Endometrial microvascular endothelial cells (primary cell): ENCODE measurements at regions not wholly inside any gene's neighbourhood (a gene's known extent, or its start where the extent isn't known, plus 50 kb on each side); places are given as distances from the start of the nearest gene placed in this dataset.
"Not testable (repeated sequence)": the region's sequence is repeated elsewhere in the genome, so short reads cannot be mapped to it uniquely, and the experiment has no call there.

Experiments
- in situ Hi-C: cut with HindIII; loops from 2 replicates; pipeline ENCODE4 v1.10.0; 2017; ENCODE audit warnings: low sequenced_read_pairs, low pct_unique_long_range_greater_than_20kb; ENCODE audit errors: inconsistent ontology term

DNA sequence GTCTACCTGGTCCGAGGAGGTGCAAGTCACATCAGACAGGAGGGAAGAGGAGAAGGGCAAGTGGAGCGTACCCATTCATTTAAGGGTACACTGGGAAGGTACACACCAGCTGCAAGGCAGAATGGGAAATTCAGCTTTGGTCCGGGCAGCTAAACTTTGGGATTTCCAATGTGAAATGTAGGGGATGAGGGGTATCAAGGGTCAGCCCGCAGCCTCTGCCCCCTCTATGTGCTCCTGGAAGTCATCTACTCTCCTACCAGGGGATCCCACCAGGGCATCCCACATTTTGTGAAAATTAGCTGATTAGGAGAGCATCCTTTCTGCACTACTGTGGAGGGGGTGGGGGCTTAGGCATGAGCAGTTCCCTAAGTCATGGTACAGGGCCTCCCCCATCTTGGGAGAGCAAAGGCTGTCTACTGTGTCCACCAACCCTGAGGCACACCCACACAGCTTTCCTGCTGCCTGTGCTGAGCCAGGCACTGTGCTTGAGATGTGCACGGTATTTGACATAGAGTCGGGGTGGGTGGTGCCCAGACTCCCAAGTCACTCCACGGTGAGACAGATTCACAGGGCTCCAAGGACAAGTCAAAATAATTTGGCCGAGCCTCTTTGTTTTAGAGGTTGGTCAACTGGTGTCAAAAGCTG lies 189.1 kb upstream of the SULF2 start:
- in situ Hi-C loops, result no loop called here

DNA sequence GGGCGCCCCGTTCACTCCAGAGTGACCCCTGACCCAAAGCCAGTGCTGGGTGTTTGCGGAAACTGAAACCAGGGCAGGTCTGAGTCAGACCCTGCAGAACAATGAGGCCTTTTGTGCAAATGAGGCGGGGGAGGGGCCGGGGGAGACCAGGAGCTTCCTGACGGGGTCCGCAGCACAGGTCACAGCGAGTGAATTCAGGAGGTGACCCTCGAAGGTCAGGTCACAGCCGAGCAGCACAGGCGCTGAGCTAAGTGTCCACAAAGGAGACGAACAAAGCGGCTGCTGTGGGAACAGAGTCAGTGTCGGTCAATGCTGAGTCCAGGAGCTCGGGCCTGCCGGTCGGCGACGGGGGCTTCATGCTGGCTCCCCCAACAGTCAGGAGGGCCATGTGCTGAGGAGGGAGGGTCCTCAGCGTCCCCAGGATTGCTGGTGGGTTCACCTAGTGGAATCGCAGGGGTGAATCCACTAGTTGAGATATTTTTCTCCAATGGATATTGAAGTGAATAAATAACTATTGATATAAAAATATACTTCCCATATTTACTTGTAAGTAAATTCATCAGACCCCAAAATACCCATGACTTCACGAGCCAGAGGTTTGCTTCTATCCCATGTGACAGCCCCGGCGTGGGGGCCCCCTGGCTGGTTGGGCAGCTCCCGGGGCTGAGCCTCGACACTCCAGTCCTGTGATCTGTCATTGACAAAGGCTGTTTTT lies 188.4 kb upstream of the SULF2 start:
- in situ Hi-C loops, result no loop called here

DNA sequence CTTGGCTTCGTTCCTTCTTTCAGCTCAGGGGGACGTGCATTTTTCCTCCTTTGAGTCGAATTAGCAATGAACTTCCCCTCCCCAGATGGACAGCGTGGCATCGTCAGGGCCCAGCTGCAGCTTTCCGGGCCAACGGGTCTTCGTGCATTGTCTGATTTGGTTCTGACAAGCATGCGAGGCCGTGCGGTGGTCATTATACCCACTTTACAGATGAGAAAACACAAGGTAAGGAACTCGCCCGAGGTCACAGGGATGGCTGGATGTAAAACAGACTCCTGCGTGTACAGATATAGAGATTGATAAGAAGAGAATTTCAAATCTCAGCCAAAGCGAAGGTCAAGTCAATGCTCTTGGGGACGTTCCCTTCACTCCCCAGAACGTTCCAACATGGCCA lies 187.6 kb upstream of the SULF2 start:
- in situ Hi-C loops, result no loop called here

DNA sequence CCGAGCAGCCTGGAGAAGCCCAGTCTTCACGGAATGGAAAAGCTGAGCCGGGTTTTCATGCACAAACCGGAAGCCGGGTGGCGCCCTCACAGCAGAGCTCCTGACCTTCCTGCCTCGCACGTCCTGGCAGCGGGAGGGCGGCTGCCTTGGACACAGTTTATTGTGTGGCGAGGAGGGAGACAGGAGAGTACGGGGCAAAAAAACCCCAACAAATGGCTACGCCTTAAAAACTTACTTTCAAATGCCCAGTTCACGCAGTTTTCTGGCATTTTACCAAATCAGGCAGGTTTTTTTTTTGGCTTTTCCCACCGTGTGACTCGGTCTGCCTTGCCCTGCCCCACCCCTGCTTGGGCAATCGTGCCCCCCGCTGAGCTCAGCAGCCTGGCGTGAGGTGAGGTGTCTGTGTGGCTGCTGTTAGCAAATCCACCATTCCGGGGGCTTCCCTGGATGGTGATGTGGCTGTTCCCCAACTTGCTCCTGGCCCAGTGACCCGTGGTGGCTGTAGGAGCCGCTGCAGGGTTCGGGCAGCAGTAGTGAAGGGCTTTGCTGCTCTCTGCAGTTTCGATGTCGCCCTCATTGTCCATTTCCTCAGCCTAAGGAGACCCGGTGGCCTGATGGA lies 187.1 kb upstream of the SULF2 start:
- in situ Hi-C loops, result not testable (repeated sequence)

DNA sequence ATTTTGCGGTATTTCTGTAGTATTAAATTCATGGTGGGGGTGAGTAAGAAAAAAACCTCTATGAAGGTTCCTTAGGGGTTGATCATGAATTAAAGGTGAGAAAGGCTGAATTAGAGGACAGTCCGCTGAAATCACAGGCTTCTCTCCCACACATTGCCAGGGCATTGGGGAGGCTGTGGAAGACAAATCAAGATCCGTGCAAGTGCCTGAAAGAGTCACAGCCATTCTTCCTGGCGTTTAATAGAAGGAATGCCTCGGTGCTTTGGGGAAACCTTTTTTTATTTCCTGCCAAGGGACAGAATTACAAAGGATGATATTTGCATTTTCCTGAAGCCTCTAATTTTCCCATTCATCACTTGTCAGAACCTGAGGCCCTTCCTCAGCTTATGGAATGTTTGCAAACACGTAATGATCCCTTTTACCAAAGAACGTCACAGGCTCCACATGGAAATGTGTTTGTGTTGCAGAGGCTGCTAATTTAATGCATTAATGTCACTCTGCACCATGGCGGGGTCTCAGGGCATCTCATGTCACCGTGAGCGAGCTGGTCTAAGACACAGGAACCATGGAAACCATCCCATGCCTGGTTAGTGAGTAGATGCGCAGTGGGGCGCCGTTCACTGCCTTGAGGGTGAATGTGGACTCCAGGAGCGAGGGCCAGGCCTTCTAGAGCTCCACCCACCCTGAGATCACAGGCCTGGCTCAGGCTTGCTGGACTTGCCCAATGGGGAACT lies 185.9 kb upstream of the SULF2 start:
- in situ Hi-C loops, result no loop called here

DNA sequence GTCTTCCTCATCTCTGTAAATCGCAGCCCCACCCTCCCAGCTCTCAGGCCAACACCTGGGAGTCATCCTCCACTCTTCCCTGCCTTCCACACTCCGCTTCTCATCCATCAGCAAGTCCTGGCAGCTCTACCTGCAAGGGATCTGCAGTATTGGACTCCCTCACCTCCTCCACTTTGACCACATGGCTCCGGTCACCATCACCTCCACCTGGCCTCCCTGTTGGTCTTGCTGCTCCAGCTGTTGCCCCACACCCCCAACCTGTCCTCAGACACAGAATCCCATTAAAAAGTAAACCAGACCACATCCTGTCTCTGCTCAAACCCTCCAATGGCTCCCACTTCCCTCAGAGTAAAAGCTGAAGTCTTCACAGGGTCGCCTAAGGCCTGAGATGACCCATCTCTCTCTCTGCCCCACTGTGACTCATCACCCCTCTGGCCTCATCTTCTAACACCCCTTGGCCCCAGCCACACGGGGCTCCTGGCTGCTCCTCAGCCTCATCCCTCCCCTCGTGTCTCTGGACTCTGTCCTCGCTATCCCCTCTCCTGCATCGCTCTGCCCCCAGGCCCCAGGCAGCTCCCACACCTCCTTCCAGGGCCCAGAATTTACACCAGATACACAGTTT lies 185.1 kb upstream of the SULF2 start:
- in situ Hi-C loops, result no loop called here

DNA sequence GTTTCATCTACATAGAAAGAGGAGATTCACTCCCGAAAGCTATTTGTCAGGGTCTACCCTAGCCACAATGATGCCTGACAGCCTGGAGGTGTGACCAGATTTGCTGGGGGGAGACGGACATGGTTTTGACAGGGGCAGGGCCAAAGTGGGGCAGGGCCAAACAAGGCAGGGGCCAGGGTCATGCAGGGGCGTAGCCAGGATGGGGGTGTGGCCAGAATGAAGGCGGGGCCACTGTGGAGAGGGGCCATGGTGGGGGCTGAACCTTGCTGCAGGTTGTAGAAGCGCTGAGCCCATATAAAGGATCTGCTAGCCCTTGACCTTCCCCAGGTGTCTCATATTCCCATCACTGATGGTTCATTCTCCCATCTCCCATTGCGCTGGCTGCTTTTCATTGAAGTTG lies 184.1 kb upstream of the SULF2 start:
- in situ Hi-C loops, result no loop called here

DNA sequence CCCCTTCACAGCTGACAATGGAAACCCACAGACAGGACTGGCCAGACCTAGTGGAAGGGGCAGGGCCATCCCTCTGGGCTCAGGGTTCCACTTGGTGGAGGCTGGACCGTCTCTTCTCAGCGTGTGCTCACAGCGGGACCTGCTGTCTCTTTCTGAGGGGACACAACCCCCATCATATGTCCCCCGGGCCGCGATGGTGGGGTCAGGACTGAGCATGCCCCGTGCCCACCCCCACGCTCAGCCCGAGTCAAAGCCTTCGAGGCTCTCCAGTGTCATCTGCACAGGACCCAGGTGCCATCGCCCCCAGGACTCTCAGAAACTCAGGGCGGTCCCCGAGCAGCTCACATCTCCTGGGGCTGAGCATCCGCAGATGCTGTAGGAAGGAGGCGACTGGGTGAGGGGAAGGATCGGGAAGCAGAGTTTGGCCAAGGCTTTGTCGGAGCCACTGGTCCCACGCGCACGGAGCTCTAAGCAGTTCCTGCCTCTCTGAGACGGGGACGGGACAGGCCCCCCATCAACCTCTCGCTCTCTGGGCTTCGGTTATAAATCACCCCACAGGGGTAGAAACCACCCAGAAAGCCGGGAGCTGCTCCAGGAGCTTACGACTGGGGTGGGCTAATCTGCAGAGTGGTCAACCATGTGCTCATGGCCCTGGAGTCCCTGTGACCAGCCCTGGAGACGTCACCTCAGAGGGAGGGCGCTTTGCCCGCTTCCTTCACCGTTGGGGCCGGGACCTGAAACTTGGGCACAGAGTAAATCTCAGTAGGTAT lies 183.4 kb upstream of the SULF2 start:
- in situ Hi-C loops, result no loop called here

DNA sequence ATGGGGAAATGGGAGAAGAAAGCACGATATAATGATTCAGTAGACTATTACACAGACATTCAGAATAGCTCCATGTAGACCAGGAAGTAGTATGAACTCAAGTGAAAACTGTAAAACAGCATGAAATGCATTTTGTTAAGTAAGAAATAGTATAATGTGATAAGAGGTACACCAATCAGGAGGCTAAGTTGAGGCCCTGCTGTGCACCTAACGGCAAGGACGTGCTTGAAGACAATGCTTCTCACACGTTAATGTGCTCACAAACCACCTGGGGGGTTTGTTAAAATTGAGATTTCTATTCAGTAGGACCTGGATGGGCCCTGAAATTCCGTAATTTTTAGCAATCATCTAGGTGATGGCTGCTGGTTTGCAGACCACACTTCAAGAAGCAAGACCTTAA lies 178.9 kb upstream of the SULF2 start:
- in situ Hi-C loops, result no loop called here

DNA sequence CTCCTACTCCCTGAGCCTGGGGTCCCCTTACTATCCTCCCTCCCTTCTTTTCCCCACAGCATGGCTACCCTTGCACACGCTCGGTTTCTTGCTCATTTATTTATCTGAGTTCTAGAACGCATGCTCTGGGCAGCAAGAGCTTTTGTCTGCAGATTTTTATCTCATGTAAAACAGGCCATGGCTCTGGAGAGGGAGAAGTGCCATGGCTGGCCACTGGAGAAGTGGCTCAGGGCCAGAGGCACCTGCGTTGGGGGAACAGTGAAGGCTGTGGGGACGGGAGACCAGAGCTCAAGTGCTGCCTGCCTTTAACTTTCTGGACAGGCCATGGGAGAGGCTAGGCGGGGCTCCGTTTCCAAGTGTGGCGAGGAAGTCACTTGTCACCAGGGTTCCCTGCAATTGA lies 177.7 kb upstream of the SULF2 start:
- in situ Hi-C loops, result no loop called here

DNA sequence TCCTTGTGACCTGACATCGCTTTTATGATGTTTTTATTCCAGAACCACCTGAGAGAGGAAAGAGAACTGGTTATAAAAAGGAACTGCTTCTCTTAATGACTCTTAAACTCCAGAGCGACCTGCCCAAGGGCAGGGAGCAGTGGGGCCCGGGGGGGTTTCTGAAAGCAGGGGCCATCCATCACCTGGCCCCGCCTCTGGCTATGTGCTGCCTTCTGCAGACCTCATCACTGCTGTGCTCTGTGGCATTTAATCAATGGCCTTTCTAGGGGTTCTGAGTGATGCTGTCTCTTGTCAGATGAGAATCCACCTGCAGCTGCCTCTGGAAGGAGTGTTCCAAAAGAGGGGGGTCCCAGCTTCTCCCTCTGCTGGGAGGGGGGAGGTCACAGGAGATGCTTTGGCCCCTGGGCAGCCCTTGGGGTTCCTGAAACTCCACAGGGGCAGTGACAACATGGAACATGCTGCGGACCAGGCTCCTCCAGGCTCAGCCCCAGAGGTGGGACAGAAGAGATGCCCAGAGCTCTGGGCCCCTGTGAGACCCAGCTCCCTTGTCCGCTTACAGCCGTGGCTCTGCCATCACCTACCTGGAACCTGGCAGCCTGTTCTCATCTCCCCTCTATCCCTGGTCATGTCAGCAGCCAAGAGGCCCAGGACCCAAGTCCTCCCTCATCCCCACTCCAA lies 177.1 kb upstream of the SULF2 start:
- in situ Hi-C loops, result no loop called here

DNA sequence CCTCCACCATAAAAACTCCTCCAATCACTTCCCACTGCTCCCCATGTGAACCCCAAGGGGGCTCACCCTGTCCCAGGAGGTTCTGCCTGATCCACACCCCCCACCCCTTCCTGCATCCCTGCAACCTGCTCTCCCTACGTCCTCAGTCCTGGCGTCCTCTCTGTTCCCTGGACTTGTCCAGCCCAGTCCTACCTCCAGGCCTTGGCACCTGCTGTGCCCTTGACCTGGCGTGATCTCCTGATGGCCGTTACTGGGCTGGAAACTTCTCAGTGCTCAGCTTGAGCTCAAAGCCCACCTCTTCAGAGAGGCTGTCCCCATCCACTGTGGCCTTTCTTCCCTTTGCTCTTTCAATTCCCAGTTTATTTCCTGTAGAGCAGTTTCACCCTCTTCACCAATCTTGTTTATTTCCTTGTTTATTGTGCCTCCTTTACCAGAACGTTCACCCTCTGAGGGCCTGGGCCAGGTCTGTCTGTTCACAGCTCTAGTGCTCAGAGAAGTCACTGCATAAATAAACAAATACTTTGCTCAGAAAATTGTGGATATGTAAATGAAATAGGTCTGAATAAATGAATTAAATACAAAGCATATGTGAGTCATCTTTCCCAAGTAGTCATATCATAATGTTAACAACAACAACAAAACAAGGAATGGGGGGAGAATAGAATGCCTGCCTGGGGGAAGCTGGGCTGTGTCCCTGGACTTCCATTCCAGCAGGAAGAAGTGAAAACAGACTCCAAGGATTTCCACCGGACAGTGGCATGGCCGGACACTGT lies 175.7 kb upstream of the SULF2 start:
- in situ Hi-C loops, result no loop called here

DNA sequence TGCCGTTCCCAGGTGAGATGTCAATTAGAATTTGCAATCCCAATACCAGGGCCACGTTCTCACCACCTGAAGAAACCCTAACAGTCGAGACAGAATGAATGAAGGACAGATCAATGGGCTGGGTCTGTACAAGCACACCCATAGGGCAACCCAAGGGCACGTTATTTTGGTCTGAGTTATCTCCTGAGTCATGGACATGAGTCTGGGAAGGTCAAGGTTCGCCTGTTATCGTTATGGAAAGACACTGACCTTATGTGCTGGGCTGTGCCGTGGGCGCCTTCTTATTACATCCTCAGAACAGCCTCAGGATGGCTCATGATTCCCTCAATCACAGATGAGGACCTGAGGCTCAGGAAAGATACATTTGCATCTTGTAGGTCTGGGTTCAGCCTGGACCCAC lies 175.0 kb upstream of the SULF2 start:
- in situ Hi-C loops, result no loop called here

DNA sequence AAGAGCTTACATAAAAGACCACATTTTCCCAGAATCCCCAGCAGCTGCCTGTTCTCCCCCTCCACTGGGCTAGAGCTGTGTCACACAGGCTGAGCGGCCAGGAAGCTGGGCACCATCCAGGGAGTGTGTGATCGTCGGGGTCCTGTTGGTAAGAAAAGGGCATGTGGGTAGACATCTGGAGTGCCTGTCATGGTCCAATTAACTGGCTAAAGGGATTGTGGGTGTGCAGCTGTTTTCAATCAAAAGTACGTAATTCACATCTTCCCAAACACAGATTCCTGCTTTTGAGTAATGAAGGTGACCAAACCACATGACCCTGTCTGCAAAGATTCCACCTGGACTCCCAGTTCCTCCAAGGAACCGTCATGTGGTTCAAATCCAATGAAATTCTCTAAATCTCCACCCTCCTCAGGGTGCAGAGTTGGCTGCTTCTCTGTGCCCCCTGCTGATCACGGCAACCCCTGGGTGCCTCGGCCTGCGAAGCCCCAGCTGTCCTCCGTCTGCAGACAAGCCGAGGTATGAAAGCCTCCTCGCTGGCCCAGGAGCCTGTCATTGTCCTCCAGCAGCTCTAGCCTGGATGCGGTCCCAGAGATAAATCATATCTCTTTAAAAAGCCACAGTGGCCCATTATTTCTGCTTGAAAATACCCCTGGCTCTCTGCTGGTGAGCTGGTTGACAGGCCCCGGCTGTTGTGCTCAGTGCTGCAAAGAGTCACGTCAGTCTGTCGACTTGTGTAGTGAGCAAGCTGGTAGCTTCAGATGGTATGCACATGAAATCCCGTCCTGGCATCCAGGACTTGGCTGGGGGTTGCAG lies 172.9 kb upstream of the SULF2 start:
- in situ Hi-C loops, result not testable (repeated sequence)

DNA sequence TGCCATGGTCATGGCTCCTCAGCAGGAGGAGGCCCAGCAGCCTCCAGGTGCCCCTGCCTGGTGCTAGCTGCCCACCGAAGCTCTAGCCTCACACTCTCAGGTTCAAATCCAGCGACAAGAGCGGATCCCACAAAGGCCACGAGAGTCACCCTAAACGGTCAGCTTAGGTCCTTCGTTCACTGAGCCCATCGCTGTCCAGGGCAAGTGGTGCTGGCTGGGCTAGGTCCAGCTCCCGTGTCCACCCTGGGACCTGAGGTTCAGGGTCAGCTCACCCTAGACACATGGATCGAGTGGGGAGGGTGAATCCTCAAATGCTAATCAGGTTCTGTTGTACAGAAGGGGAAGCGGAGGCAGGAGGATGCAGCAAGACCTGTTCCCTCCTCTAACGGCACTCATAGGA lies 171.9 kb upstream of the SULF2 start:
- in situ Hi-C loops, result no loop called here

DNA sequence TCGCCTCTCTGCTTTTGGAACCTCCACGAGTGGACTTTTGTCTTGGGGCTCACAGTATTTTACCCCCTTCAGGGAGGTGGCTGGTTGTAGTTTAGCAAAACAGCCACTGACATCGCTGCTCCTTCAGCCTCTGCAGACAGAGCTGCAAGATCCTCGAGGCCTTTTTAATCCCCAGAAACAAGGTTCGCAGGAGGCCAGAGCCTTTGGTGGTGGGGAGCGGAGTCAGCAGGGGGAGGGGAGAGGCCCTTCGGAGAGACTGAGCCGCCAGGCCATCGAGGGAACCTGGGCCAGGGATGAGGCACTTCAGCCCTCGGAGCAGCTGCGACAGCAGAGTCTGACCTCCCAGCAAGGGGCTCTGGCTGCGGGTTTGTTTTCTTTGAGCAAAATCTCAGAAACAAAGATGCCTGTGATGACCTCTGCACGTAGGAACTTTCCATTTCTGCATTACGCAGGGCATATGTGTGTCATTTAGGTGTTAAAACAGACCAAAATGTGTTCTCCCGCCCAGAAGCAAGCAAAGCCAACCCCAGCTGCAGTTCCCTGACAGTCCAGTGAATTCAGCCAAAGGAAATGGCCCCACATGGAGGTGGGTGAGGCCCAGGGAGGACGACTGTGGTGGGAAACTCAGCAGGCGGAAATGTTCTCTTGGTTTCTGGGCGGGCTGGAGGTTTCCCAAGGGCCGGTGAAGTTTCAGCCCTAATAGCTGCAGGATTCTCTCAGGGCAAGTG lies 171.2 kb upstream of the SULF2 start:
- in situ Hi-C loops, result no loop called here
